H1 (cell line): ENCODE measurements at regions not wholly inside any gene's neighbourhood (a gene's known extent, or its start where the extent isn't known, plus 50 kb on each side); places are given as distances from the start of the nearest gene placed in this dataset.

Experiments used
- BCL11A ChIP-seq, 2 experiments: IDR thresholded peaks; one replicate each; pipeline ENCODE4 v1.6.1; 2011; ENCODE audit warnings: low read depth in 2 of 2, low read length in 2 of 2, mild to moderate bottlenecking in 2 of 2
- GABPA ChIP-seq: IDR thresholded peaks from 2 replicates; pipeline ENCODE4 v1.6.1; 2011; ENCODE audit warnings: mild to moderate bottlenecking, low read length, moderate library complexity, borderline replicate concordance; ENCODE audit not compliant: insufficient read depth
- JUND ChIP-seq: IDR thresholded peaks from 2 replicates; pipeline ENCODE4 v1.6.1; 2011; ENCODE audit warnings: mild to moderate bottlenecking, improper control_type of control experiment, low read length
- TF ChIP-seq, protein P1 (sequence below): fragments of 300-600 bp; sonication (generic); IDR thresholded peaks from 2 replicates; pipeline ENCODE4 v1.7.1; 2012; ENCODE audit warnings: low read length, moderate library complexity, mild to moderate bottlenecking, inconsistent platforms; ENCODE audit not compliant: insufficient replicate concordance

GRCh38 chr3:34132069-34132692 is 333.8 kb downstream of the PDCD6IP start (continued):
- TF ChIP-seq, protein P1, sequence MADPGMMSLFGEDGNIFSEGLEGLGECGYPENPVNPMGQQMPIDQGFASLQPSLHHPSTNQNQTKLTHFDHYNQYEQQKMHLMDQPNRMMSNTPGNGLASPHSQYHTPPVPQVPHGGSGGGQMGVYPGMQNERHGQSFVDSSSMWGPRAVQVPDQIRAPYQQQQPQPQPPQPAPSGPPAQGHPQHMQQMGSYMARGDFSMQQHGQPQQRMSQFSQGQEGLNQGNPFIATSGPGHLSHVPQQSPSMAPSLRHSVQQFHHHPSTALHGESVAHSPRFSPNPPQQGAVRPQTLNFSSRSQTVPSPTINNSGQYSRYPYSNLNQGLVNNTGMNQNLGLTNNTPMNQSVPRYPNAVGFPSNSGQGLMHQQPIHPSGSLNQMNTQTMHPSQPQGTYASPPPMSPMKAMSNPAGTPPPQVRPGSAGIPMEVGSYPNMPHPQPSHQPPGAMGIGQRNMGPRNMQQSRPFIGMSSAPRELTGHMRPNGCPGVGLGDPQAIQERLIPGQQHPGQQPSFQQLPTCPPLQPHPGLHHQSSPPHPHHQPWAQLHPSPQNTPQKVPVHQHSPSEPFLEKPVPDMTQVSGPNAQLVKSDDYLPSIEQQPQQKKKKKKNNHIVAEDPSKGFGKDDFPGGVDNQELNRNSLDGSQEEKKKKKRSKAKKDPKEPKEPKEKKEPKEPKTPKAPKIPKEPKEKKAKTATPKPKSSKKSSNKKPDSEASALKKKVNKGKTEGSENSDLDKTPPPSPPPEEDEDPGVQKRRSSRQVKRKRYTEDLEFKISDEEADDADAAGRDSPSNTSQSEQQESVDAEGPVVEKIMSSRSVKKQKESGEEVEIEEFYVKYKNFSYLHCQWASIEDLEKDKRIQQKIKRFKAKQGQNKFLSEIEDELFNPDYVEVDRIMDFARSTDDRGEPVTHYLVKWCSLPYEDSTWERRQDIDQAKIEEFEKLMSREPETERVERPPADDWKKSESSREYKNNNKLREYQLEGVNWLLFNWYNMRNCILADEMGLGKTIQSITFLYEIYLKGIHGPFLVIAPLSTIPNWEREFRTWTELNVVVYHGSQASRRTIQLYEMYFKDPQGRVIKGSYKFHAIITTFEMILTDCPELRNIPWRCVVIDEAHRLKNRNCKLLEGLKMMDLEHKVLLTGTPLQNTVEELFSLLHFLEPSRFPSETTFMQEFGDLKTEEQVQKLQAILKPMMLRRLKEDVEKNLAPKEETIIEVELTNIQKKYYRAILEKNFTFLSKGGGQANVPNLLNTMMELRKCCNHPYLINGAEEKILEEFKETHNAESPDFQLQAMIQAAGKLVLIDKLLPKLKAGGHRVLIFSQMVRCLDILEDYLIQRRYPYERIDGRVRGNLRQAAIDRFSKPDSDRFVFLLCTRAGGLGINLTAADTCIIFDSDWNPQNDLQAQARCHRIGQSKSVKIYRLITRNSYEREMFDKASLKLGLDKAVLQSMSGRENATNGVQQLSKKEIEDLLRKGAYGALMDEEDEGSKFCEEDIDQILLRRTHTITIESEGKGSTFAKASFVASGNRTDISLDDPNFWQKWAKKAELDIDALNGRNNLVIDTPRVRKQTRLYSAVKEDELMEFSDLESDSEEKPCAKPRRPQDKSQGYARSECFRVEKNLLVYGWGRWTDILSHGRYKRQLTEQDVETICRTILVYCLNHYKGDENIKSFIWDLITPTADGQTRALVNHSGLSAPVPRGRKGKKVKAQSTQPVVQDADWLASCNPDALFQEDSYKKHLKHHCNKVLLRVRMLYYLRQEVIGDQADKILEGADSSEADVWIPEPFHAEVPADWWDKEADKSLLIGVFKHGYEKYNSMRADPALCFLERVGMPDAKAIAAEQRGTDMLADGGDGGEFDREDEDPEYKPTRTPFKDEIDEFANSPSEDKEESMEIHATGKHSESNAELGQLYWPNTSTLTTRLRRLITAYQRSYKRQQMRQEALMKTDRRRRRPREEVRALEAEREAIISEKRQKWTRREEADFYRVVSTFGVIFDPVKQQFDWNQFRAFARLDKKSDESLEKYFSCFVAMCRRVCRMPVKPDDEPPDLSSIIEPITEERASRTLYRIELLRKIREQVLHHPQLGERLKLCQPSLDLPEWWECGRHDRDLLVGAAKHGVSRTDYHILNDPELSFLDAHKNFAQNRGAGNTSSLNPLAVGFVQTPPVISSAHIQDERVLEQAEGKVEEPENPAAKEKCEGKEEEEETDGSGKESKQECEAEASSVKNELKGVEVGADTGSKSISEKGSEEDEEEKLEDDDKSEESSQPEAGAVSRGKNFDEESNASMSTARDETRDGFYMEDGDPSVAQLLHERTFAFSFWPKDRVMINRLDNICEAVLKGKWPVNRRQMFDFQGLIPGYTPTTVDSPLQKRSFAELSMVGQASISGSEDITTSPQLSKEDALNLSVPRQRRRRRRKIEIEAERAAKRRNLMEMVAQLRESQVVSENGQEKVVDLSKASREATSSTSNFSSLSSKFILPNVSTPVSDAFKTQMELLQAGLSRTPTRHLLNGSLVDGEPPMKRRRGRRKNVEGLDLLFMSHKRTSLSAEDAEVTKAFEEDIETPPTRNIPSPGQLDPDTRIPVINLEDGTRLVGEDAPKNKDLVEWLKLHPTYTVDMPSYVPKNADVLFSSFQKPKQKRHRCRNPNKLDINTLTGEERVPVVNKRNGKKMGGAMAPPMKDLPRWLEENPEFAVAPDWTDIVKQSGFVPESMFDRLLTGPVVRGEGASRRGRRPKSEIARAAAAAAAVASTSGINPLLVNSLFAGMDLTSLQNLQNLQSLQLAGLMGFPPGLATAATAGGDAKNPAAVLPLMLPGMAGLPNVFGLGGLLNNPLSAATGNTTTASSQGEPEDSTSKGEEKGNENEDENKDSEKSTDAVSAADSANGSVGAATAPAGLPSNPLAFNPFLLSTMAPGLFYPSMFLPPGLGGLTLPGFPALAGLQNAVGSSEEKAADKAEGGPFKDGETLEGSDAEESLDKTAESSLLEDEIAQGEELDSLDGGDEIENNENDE: no peak
- no peak for TF ChIP-seq JUND
- no peak for TF ChIP-seq BCL11A (IDR thresholded peaks at IDR 0.05; ENCODE audit: low read depth in 2 of 2, low read length in 2 of 2)
- TF ChIP-seq GABPA: no peak
